ENCODE measurements at regions not wholly inside any gene's neighbourhood (a gene's known extent, or its start where the extent isn't known, plus 50 kb on each side); places are given as distances from the start of the nearest gene placed in this dataset.

- Histone ChIP-seq H3K36me3 (ENCODE audit: insufficient read depth) (no peaks in the 10 kb centered on the region), H3K27me3 (ENCODE audit: insufficient read depth) (no peaks in the 10 kb centered on the region), H2AFZ (no peak overlapping the region), H3K4me3 (no peak overlapping the region), H3K27ac (ENCODE audit: low read depth) (no peak overlapping the region), H3K79me2 (replicated peaks; ENCODE audit: insufficient read depth) (no peaks in the 10 kb centered on the region), H4K20me1 (replicated peaks; ENCODE audit: insufficient read depth) (no peaks in the 10 kb centered on the region), H3K4me2 (no peak overlapping the region), H3K9me2 (ENCODE audit: insufficient read depth) (0 out of 2 replicates have a peak, but pooled peaks cover 4% of the 10 kb centered on the region), H3F3A (replicated peaks; ENCODE audit: low read depth) (no peaks in the 10 kb centered on the region), H3K4me1 (ENCODE audit: insufficient read depth) (no peaks in the 10 kb centered on the region)
- ATAC-seq (no peak), DNase-seq (ENCODE audit: low spot score) (no peak)
- Mint-ChIP-seq H3K27me3 (ENCODE audit: insufficient read depth, low read depth, poor library complexity) (no peaks in the 10 kb centered on the region), H3K4me3 (no peak overlapping the region), H3K27ac (no peak overlapping the region), H3K4me1 (no peaks in the 10 kb centered on the region), H3K36me3 (ENCODE audit: low read depth) (no peaks in the 10 kb centered on the region), H3K9me3 (no peaks in the 10 kb centered on the region; the same call in 2 of the 3 replicates)
- no peak for TF ChIP-seq STAT1 (IDR thresholded peaks at IDR 0.05; ENCODE audit: unreplicated experiment)
Observed at GRCh38 chr3:30145281-30145680, 461.1 kb upstream of the TGFBR2 start.

- H3K27me3 Mint-ChIP-seq (ENCODE audit: insufficient read depth, low read depth, poor library complexity), result no peaks in the 10 kb centered on the region
- no peaks in the 10 kb centered on the region for H3K4me1 Mint-ChIP-seq
- Histone ChIP-seq H3F3A (replicated peaks; ENCODE audit: low read depth) (no peaks in the 10 kb centered on the region), H4K20me1 (replicated peaks; ENCODE audit: insufficient read depth) (no peaks in the 10 kb centered on the region), H3K79me2 (replicated peaks; ENCODE audit: insufficient read depth) (no peaks in the 10 kb centered on the region), H3K4me3 (no peak overlapping the region), H3K27me3 (ENCODE audit: insufficient read depth) (no peaks in the 10 kb centered on the region), H3K4me1 (ENCODE audit: insufficient read depth) (no peaks in the 10 kb centered on the region), H3K36me3 (ENCODE audit: insufficient read depth) (no peaks in the 10 kb centered on the region), H3K4me2 (no peak overlapping the region), H3K27ac (ENCODE audit: low read depth) (no peak overlapping the region), H3K9me2 (ENCODE audit: insufficient read depth) (0 out of 2 replicates have a peak, but pooled peaks cover 4% of the 10 kb centered on the region), H2AFZ (no peak overlapping the region)
- H3K4me3 Mint-ChIP-seq, result no peak overlapping the region
- H3K27ac Mint-ChIP-seq, result no peak overlapping the region
- TF ChIP-seq ZNF114 (CRISPR knock-in tag; IDR thresholded peaks at IDR 0.05) (no peak), POLR2AphosphoS5 (IDR thresholded peaks at IDR 0.05; ENCODE audit: low read depth) (no peak)
- H3K36me3 Mint-ChIP-seq (ENCODE audit: low read depth), result no peaks in the 10 kb centered on the region
- DNase-seq (ENCODE audit: low spot score), result no peak
- no peaks in the 10 kb centered on the region; the same call in 2 of the 3 replicates for H3K9me3 Mint-ChIP-seq
- ATAC-seq, result no peak
Observed at GRCh38 chr3:30146978-30147377, 459.4 kb upstream of the TGFBR2 start.

- Histone ChIP-seq H3F3A (replicated peaks; ENCODE audit: low read depth) (no peaks in the 10 kb centered on the region), H3K27ac (ENCODE audit: low read depth) (no peak overlapping the region), H4K20me1 (replicated peaks; ENCODE audit: insufficient read depth) (no peaks in the 10 kb centered on the region), H3K36me3 (ENCODE audit: insufficient read depth) (no peaks in the 10 kb centered on the region), H3K79me2 (replicated peaks; ENCODE audit: insufficient read depth) (no peaks in the 10 kb centered on the region), H3K4me3 (no peak overlapping the region), H2AFZ (no peak overlapping the region), H3K9me2 (ENCODE audit: insufficient read depth) (no peaks in the 10 kb centered on the region), H3K4me1 (ENCODE audit: insufficient read depth) (no peaks in the 10 kb centered on the region), H3K27me3 (ENCODE audit: insufficient read depth) (no peaks in the 10 kb centered on the region), H3K4me2 (no peak overlapping the region)
- no peaks in the 10 kb centered on the region for H3K27me3 Mint-ChIP-seq (ENCODE audit: insufficient read depth, low read depth, poor library complexity)
- TF ChIP-seq REST (IDR thresholded peaks at IDR 0.05; ENCODE audit: unreplicated experiment), result no peak
- TF ChIP-seq ETS1 (IDR thresholded peaks at IDR 0.05), result no peak
- no peak for TF ChIP-seq CREB1 (CRISPR knock-in tag; IDR thresholded peaks at IDR 0.05; ENCODE audit: low read depth)
- TF ChIP-seq ZNF114 (CRISPR knock-in tag; IDR thresholded peaks at IDR 0.05), result no peak
- DNase-seq (ENCODE audit: low spot score) (no peak), ATAC-seq (no peak)
- H3K27ac Mint-ChIP-seq, result no peak overlapping the region
- H3K36me3 Mint-ChIP-seq (ENCODE audit: low read depth), result no peaks in the 10 kb centered on the region
- H3K4me3 Mint-ChIP-seq, result no peak overlapping the region
- no peaks in the 10 kb centered on the region for H3K4me1 Mint-ChIP-seq
- H3K9me3 Mint-ChIP-seq, result peaks cover 3% of the 10 kb centered on the region; the same call in 2 of the 3 replicates
Observed at GRCh38 chr3:30154853-30155252, 451.5 kb upstream of the TGFBR2 start.

Data from GM23338 (cell line).